ENCODE measurements at regions not wholly inside any gene's neighbourhood (a gene's known extent, or its start where the extent isn't known, plus 50 kb on each side); places are given as distances from the start of the nearest gene placed in this dataset.

GRCh38 chr22:23498811-23499798, 81.0 kb downstream of the IGLL1 start:
- no peak for TF ChIP-seq CTCF (IDR thresholded peaks at IDR 0.05)
- no peak for TF ChIP-seq POLR2A (IDR thresholded peaks at IDR 0.05)

Measured in right lobe of liver (tissue), 4 donors.